Sigmoid colon (tissue), 4 donors: ENCODE measurements at regions not wholly inside any gene's neighbourhood (a gene's known extent, or its start where the extent isn't known, plus 50 kb on each side); places are given as distances from the start of the nearest gene placed in this dataset.

Source experiments
- CTCF ChIP-seq, 4 experiments: fragments of 450-650 bp in 3 of 4; fragments of 200-600 bp in 1 of 4; IDR thresholded peaks; one replicate each; pipeline ENCODE4 v1.5.1; 2016 to 2019; ENCODE audit warnings: antibody characterized with exemption in 4 of 4, mild to moderate bottlenecking in 3 of 4, moderate library complexity in 2 of 4
- EP300 ChIP-seq, 4 donors: sonication (generic); formaldehyde crosslinking; IDR thresholded peaks; one replicate each; pipeline ENCODE4 v1.6.1; 2017; ENCODE audit warnings: antibody characterized with exemption in 4 of 4
- POLR2A ChIP-seq, 2 donors: fragments of 450-650 bp; IDR thresholded peaks; one replicate each; pipeline ENCODE4 v1.6.1; 2016; ENCODE audit warnings: antibody characterized with exemption in 2 of 2, mild to moderate bottlenecking in 2 of 2, moderate library complexity in 2 of 2
- POLR2AphosphoS5 ChIP-seq, 4 donors: sonication (generic); formaldehyde crosslinking; IDR thresholded peaks; one replicate each; pipeline ENCODE4 v1.6.1; 2017; ENCODE audit warnings: antibody characterized with exemption in 4 of 4

GRCh38 chr6:144749263-144749662 is 464.1 kb downstream of the UTRN start:
- TF ChIP-seq CTCF (IDR thresholded peaks at IDR 0.05) (no peak), POLR2A (IDR thresholded peaks at IDR 0.05) (no peak), EP300 (IDR thresholded peaks at IDR 0.05) (no peak), POLR2AphosphoS5 (IDR thresholded peaks at IDR 0.05) (no peak)
